ENCODE measurements at regions not wholly inside any gene's neighbourhood (a gene's known extent, or its start where the extent isn't known, plus 50 kb on each side); places are given as distances from the start of the nearest gene placed in this dataset.
"Not testable (repeated sequence)": the region's sequence is repeated elsewhere in the genome, so short reads cannot be mapped to it uniquely, and the experiment has no call there.

- no peak for DNase-seq (ENCODE audit: low spot score)
These were observed 101.2 kb upstream of the SMAD3 start for GRCh38 chr15:66964111-66964738.

- DNase-seq (ENCODE audit: low spot score), result no peak
These were observed 100.6 kb upstream of the SMAD3 start for GRCh38 chr15:66964791-66965190.

- no peak for DNase-seq (ENCODE audit: low spot score)
These were observed 100.1 kb upstream of the SMAD3 start for GRCh38 chr15:66965201-66965900.

DNA sequence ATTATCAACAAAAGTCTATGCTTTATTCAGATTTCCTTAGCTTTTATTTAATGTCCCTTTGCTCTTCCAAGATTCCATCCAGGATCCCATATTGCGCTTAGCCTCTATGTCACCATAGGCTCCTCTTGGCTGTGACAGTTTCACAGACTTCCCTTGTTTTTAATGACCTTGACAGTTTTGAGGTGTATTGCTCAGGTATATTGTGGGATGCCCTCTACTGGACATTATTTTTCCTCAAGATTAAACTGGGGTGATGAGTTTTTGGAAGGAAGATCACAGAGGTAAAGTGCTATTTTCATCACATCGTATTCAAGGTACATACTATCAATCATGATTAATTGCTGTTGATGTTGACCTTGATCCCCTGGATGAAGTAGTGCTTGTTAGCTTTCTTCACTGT, 99.1 kb upstream of the SMAD3 start:
- DNase-seq (ENCODE audit: low spot score), result no peak

DNA sequence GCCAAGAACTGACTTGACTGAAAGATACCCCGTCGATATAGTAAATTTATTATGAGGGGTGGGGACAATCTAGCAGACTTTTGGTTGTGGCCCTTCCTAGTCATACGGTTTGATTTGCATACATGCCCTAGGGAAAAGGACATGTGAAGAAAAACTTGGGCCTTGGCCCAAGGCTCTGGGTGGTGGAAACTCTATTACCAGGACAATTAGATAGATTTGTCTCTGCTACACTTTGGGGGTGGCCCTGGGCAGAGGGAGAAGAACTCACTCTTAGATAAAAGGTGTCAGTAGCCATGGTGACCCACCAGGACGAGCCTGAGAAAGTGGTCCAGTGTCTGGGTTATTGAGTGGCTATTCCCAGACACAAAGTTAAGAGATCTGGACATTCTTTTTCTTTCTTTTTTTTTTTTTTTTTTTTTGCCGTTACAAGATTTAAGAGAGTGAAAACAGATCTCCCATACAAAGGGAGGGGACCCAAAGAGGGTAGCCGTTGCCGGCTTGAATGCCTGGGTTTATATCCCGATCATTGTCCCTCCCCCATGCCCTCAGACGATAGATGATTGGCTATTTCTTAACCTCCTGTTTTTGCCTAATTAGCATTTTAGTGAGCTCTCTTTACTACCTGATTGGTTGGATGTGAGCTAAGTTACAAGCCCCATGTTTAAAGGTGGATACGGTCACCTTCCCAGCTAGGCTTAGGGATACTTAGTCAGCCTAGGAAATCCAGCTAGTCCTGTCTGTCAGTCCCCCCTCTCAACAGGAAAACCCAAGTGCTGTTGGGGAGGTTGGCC, 96.4 kb upstream of the SMAD3 start:
- no peak for DNase-seq (ENCODE audit: low spot score)

DNA sequence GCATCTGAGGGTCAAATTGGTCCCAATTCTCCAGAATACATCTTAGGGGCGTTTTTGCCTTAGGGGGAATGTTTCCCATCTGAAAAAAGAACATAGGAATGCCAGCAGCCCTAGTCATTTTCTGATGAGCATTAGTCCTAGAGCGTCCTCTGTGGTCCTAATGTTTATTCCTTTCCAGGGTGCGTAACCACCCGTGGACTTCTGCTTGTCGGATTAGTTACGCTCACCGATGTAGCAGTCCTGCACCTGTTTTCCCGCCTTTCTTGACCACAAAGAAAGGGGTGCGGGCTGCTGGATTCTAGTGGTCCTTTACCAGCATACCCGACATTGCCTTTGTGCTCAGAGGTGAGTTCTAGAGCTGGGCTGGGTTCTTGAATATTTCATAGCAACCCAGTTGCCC, 91.3 kb upstream of the SMAD3 start:
- not testable (repeated sequence) for DNase-seq (ENCODE audit: low spot score)

GRCh38 chr15:66976106-66976640, 89.2 kb upstream of the SMAD3 start:
- not testable (repeated sequence) for DNase-seq (ENCODE audit: low spot score)

- not testable (repeated sequence) for DNase-seq (ENCODE audit: low spot score)
These were observed 85.1 kb upstream of the SMAD3 start for GRCh38 chr15:66980326-66980725.

DNA sequence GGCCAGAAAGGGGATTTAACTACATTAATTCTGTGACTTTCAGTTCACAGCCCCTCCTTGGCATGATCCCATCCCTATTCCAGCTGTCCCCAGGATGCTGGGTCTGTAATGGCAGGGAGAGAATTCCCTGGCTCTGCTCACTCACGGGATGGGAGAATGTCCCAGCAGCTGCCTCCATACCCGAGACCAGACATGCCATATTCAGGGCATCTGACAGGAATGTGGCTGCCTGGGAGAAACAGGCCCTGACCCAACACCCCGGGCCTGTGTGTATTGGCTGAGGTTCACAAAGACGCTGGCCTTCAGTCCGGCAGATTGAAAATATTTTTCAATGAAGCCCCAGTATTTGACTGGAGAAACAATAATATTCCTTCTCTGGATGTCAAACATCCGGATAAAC, 83.6 kb upstream of the SMAD3 start:
- DNase-seq (ENCODE audit: low spot score), result no peak

GRCh38 chr15:66982250-66982649, 83.2 kb upstream of the SMAD3 start:
- no peak for DNase-seq (ENCODE audit: low spot score)

- DNase-seq (ENCODE audit: low spot score), result no peak
These were observed 82.6 kb upstream of the SMAD3 start for GRCh38 chr15:66982816-66983215.

GRCh38 chr15:66985653-66986052, 79.7 kb upstream of the SMAD3 start:
- DNase-seq (ENCODE audit: low spot score), result no peak

DNA sequence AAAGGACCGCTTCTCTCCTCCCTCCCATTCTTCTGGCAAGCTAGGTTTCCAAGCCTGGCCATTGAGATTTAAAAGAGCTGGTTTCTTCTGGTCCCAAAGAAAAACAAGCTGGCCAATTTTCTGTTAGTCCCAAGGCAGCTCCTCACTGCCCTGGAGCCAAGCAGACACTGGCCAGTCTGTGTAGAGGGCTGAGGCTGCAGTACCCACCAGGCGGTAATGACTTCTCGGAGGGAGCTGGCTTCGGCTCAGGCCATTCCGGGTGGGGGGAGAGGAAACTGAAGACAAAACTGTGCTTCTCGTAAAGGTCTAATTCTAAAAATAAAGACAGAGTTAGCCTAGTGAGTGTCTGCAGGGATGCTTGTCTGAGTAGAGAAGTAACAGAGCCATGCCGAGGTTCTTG, 78.5 kb upstream of the SMAD3 start:
- DNase-seq (ENCODE audit: low spot score), result no peak

DNA sequence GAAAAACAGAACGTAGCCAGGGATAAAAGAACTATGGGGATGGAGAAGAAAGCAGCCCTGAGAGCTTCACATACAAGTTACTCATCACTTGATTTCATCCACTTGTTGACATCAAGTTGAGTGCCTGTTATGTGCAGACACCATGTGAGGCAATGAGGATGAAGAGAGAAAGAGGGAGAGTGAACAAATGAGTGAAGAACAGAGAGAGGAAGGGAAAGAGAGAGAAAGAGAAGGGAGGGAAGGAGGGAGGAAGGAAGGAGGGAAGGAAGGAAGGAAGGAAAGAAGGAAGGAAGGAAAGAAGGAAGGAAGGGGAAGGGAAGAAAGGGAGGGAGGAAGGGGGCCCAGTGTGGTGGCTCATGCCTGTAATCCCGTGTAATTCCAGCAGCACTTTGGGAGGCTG, 72.3 kb upstream of the SMAD3 start:
- no peak for DNase-seq (ENCODE audit: low spot score)

- DNase-seq (ENCODE audit: low spot score), result no peak
These were observed 71.3 kb upstream of the SMAD3 start for GRCh38 chr15:66993874-66994696.

DNA sequence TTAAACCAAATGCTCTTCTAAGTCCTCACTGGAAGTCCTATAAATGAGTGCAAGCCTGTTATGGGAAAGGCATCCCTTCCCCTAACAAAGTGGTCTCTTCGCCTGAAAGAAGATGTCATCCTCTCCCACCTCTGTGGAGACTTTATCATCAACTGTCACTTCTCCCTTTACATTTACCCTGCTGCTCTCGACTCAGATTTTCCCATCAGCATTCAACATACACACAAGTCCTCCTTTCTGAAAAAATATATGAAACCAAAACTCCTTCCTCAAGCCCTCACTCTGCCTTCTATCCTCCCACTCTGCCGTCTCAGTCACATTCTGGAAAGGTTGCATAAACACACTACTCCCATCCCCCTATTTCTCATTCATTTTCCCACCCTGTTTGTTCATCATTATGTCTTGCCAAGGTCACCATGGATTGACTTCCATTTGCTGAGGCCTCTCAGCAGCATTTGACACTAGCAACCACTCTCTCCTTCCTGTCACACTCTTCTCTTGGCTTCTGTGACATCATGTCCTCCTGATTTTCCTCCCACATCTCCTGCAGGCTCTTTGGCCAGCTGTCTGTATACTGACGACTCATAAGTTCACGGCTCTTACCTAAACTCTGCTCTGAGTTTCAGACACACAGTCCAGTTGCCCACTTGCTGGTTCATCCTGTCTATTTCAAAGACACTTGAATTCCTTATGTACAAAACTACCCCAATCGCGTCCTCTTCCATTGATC, 70.3 kb upstream of the SMAD3 start:
- DNase-seq (ENCODE audit: low spot score), result peak; percentile 24

- peak; percentile 40 for DNase-seq (ENCODE audit: low spot score)
These were observed 69.3 kb upstream of the SMAD3 start for GRCh38 chr15:66996094-66996493.

DNA sequence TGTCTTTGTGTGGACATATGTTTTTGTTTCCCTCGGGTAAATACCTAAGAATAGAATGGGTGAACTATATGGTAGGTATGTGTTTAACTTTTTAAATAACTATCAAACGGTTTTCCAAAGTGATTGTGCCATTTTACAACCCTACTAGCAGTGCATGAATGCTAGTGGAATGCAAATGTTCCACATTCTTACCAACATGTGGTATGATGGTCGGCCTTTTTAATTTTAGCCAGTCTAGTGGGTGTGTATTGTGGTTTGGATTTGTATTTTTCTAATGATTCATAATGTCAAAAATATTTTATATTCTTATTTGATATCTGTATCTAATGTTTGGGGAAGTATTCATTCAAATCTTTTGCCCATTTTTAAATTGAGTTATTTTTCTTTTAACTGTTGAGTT, 68.2 kb upstream of the SMAD3 start:
- DNase-seq (ENCODE audit: low spot score), result peak; percentile 71

GRCh38 chr15:66998234-66998633, 67.2 kb upstream of the SMAD3 start:
- DNase-seq (ENCODE audit: low spot score), result not testable (repeated sequence)

- DNase-seq (ENCODE audit: low spot score), result no peak
These were observed 66.1 kb upstream of the SMAD3 start for GRCh38 chr15:66999046-66999968.

Measured in AG20443 (cell line).